GM19238 (cell line): ENCODE measurements at regions not wholly inside any gene's neighbourhood (a gene's known extent, or its start where the extent isn't known, plus 50 kb on each side); places are given as distances from the start of the nearest gene placed in this dataset.

Experiments used
- DNase-seq: peaks from one replicate; pipeline ENCODE4 v3.0.0; 2011; ENCODE audit warnings: low spot score; ENCODE audit not compliant: insufficient read length

GRCh38 chr2:163541943-163542342 lies 193.9 kb downstream of the FIGN start:
- no peak for DNase-seq

GRCh38 chr2:163541495-163541894 lies 194.3 kb downstream of the FIGN start:
- no peak for DNase-seq

- no peak for DNase-seq
Measured at GRCh38 chr2:163528640-163529217, 207.1 kb downstream of the FIGN start.

GRCh38 chr2:163527381-163527780 lies 208.4 kb downstream of the FIGN start:
- no peak for DNase-seq

GRCh38 chr2:163518762-163519161 lies 217.0 kb downstream of the FIGN start:
- DNase-seq = no peak

GRCh38 chr2:163515836-163516235 lies 220.0 kb downstream of the FIGN start:
- no peak for DNase-seq

- DNase-seq = no peak
Measured at GRCh38 chr2:163505281-163505680, 230.5 kb downstream of the FIGN start.

- no peak for DNase-seq
Measured at GRCh38 chr2:163493359-163494298, 242.2 kb downstream of the FIGN start.

- DNase-seq = no peak
Measured at GRCh38 chr2:163491850-163492249, 244.0 kb downstream of the FIGN start.

- DNase-seq = no peak
Measured at GRCh38 chr2:163490281-163490680, 245.5 kb downstream of the FIGN start.

- DNase-seq = no peak
Measured at GRCh38 chr2:163481515-163481914, 254.3 kb downstream of the FIGN start.

GRCh38 chr2:163479599-163479998 lies 256.2 kb downstream of the FIGN start:
- DNase-seq = no peak

- DNase-seq = no peak
Measured at GRCh38 chr2:163475815-163476214, 260.0 kb downstream of the FIGN start.

- DNase-seq = no peak
Measured at GRCh38 chr2:163474889-163475288, 260.9 kb downstream of the FIGN start.

- DNase-seq = no peak
Measured at GRCh38 chr2:163474319-163474744, 261.5 kb downstream of the FIGN start.

- DNase-seq = no peak
Measured at GRCh38 chr2:163471947-163472346, 263.9 kb downstream of the FIGN start.

- no peak for DNase-seq
Measured at GRCh38 chr2:163469561-163469962, 266.2 kb downstream of the FIGN start.

GRCh38 chr2:163467251-163467630 lies 268.6 kb downstream of the FIGN start:
- DNase-seq = no peak

- DNase-seq = no peak
Measured at GRCh38 chr2:163466331-163467250, 269.2 kb downstream of the FIGN start.

- no peak for DNase-seq
Measured at GRCh38 chr2:163465440-163465839, 270.4 kb downstream of the FIGN start.

GRCh38 chr2:163463411-163463810 lies 272.4 kb downstream of the FIGN start:
- no peak for DNase-seq

GRCh38 chr2:163462993-163463392 lies 272.8 kb downstream of the FIGN start:
- DNase-seq = no peak
